ENCODE measurements at regions not wholly inside any gene's neighbourhood (a gene's known extent, or its start where the extent isn't known, plus 50 kb on each side); places are given as distances from the start of the nearest gene placed in this dataset.

- Histone ChIP-seq H3K36me3 (ENCODE audit: insufficient read depth) (no peaks in the 10 kb centered on the region), H3K27me3 (ENCODE audit: insufficient read depth) (no peaks in the 10 kb centered on the region), H3K27ac (ENCODE audit: low read depth) (no peak overlapping the region), H3K79me2 (replicated peaks; ENCODE audit: insufficient read depth) (no peaks in the 10 kb centered on the region), H2AFZ (no peak overlapping the region), H3F3A (replicated peaks; ENCODE audit: low read depth) (no peaks in the 10 kb centered on the region), H3K4me2 (no peak overlapping the region), H3K4me3 (no peak overlapping the region), H4K20me1 (replicated peaks; ENCODE audit: insufficient read depth) (no peaks in the 10 kb centered on the region), H3K4me1 (ENCODE audit: insufficient read depth) (no peaks in the 10 kb centered on the region), H3K9me2 (ENCODE audit: insufficient read depth) (no peaks in the 10 kb centered on the region)
- peaks cover 7% of the 10 kb centered on the region; the same call in 2 of the 3 replicates for H3K4me1 Mint-ChIP-seq
- no peak for ATAC-seq
- no peak overlapping the region for H3K27ac Mint-ChIP-seq
- peaks cover 8% of the 10 kb centered on the region for H3K27me3 Mint-ChIP-seq (ENCODE audit: insufficient read depth, low read depth, poor library complexity)
- no peaks in the 10 kb centered on the region for H3K36me3 Mint-ChIP-seq (ENCODE audit: low read depth)
- no peaks in the 10 kb centered on the region for H3K9me3 Mint-ChIP-seq
- TF ChIP-seq CTCF (conservative IDR thresholded peaks at IDR 0.05; ENCODE audit: low read depth in 2 of 2): no peak
- no peak for DNase-seq (ENCODE audit: low spot score)
- no peak overlapping the region for H3K4me3 Mint-ChIP-seq
Measured at GRCh38 chr11:116603728-116604323, 169.0 kb downstream of the BUD13 start.

GRCh38 chr11:116602637-116602942 lies 170.2 kb downstream of the BUD13 start:
- Histone ChIP-seq H3K4me2 (no peak overlapping the region), H3K4me1 (ENCODE audit: insufficient read depth) (no peaks in the 10 kb centered on the region), H3K36me3 (ENCODE audit: insufficient read depth) (no peaks in the 10 kb centered on the region), H3K27me3 (ENCODE audit: insufficient read depth) (no peaks in the 10 kb centered on the region), H2AFZ (no peak overlapping the region), H3K27ac (ENCODE audit: low read depth) (no peak overlapping the region), H3F3A (replicated peaks; ENCODE audit: low read depth) (no peaks in the 10 kb centered on the region), H3K4me3 (no peak overlapping the region), H3K9me2 (ENCODE audit: insufficient read depth) (no peaks in the 10 kb centered on the region), H4K20me1 (replicated peaks; ENCODE audit: insufficient read depth) (no peaks in the 10 kb centered on the region), H3K79me2 (replicated peaks; ENCODE audit: insufficient read depth) (no peaks in the 10 kb centered on the region)
- peaks cover 7% of the 10 kb centered on the region; the same call in 2 of the 3 replicates for H3K4me1 Mint-ChIP-seq
- H3K27me3 Mint-ChIP-seq (ENCODE audit: insufficient read depth, low read depth, poor library complexity): peaks cover 7% of the 10 kb centered on the region
- no peak for ATAC-seq
- H3K9me3 Mint-ChIP-seq: no peaks in the 10 kb centered on the region
- no peak overlapping the region for H3K27ac Mint-ChIP-seq
- DNase-seq (ENCODE audit: low spot score): no peak
- H3K4me3 Mint-ChIP-seq: no peak overlapping the region
- no peaks in the 10 kb centered on the region for H3K36me3 Mint-ChIP-seq (ENCODE audit: low read depth)
- TF ChIP-seq CREB1 (CRISPR knock-in tag; IDR thresholded peaks at IDR 0.05; ENCODE audit: low read depth) (no peak), EZH2 (IDR thresholded peaks at IDR 0.05; ENCODE audit: low read depth, unreplicated experiment) (no peak), EZH2phosphoT487 (IDR thresholded peaks at IDR 0.05; ENCODE audit: unreplicated experiment) (no peak), REST (IDR thresholded peaks at IDR 0.05; ENCODE audit: unreplicated experiment) (no peak), NANOG (IDR thresholded peaks at IDR 0.05; ENCODE audit: borderline replicate concordance) (no peak), ETS1 (IDR thresholded peaks at IDR 0.05) (no peak), JUNB (IDR thresholded peaks at IDR 0.05; ENCODE audit: unreplicated experiment) (no peak), ZNF331 (CRISPR knock-in tag; IDR thresholded peaks at IDR 0.05; ENCODE audit: low read depth) (no peak), ZNF462 (CRISPR knock-in tag; IDR thresholded peaks at IDR 0.05) (no peak)
